HCT116 (cell line): ENCODE measurements at regions not wholly inside any gene's neighbourhood (a gene's known extent, or its start where the extent isn't known, plus 50 kb on each side); places are given as distances from the start of the nearest gene placed in this dataset.

Experiments used
- ATAC-seq: fragments of 200-7000 bp; cut with Tn5 transposase; 2 replicates; pipeline ENCODE4 v1.9.1; 2020; ENCODE audit warnings: mild to moderate bottlenecking, moderate library complexity
- BruUV-seq: library from RNA; stranded (reverse); fragments of 400-500 nt; replicated peaks from 2 replicates; lab custom pipeline; 2021; lab: Mats Ljungman, UMichigan
- CTCF ChIA-PET: fragments of 300-600 bp; sonication (Branson Sonifier 250); formaldehyde crosslinking; loops from one replicate; lab custom pipeline; 2021; ENCODE audit warnings: antibody characterized with exemption; lab: Charles Lee
- POLR2A ChIA-PET: fragments of 300-600, 350-600 bp; sonication (Branson Sonifier 250); formaldehyde crosslinking; loops from one replicate; lab custom pipeline; 2021; ENCODE audit warnings: antibody characterized with exemption; lab: Charles Lee
- RAD21 ChIA-PET, 2 experiments: fragments of 300-600 bp; sonication (Branson Sonifier 250); formaldehyde crosslinking; loops; one replicate each; lab custom pipeline; 2023; ENCODE audit warnings: low total read pairs in 2 of 2; ENCODE audit not compliant: uncharacterized antibody in 2 of 2, unreplicated experiment in 2 of 2, low non-redundant PET in 1 of 2; lab: Charles Lee
- DNase-seq: peaks from one replicate; pipeline ENCODE4 v3.0.0-alpha.2; 2010; ENCODE audit warnings: low read depth, low spot score
- H2AFZ ChIP-seq: fragments of 200-600 bp; shearing (Covaris generic), sonication (generic); 2 replicates; pipeline ENCODE4 v1.6.1; 2017; ENCODE audit warnings: low read depth, mixed run types, mixed read lengths, antibody characterized with exemption, low read length; ENCODE audit not compliant: poor library complexity, severe bottlenecking
- H3K27ac ChIP-seq: 2 replicates; pipeline ENCODE4 v1.5.1; 2012; ENCODE audit warnings: low read depth, low read length
- H3K27me3 ChIP-seq: fragments of 200-600 bp; sonication (generic); 2 replicates; pipeline ENCODE4 v1.6.1; 2016; ENCODE audit warnings: mixed run types, low read length, mixed read lengths; ENCODE audit not compliant: insufficient read depth
- H3K36me3 ChIP-seq, 2 experiments: fragments of 200-500 bp in 1 of 2; fragments of 200-600 bp in 1 of 2; sonication (Bioruptor generic) in 1 of 2; sonication (generic) in 1 of 2; 2 replicates each; pipeline versions ENCODE4 v1.5.1 to v1.6.1; 2014 to 2016; ENCODE audit warnings: low read length in 2 of 2, inconsistent platforms in 1 of 2, mixed read lengths in 1 of 2, mixed run types in 1 of 2; ENCODE audit not compliant: insufficient read depth in 2 of 2, control insufficient read depth in 1 of 2
- H3K4me1 ChIP-seq, 2 experiments: fragments of 200-600 bp in 1 of 2; sonication (generic) in 1 of 2; 2 replicates each; pipeline versions ENCODE4 v1.5.1 to v1.6.1; 2012 to 2017; ENCODE audit warnings: low read length in 2 of 2, inconsistent platforms in 1 of 2, mild to moderate bottlenecking in 1 of 2, mixed read lengths in 1 of 2, mixed run types in 1 of 2, moderate library complexity in 1 of 2; ENCODE audit not compliant: insufficient read depth in 2 of 2, control insufficient read depth in 1 of 2
- H3K4me2 ChIP-seq: fragments of 200-600 bp; sonication (generic); 2 replicates; pipeline ENCODE4 v1.6.1; 2017; ENCODE audit warnings: mixed run types, low read length, mixed read lengths
- H3K4me3 ChIP-seq, 2 experiments: fragments of 200-600 bp in 1 of 2; sonication (generic) in 1 of 2; replicated peaks in 1 of 2; 2 replicates each; pipeline ENCODE4 v1.5.1; 2011 to 2016; ENCODE audit warnings: low read length in 2 of 2, control low read depth in 1 of 2, low read depth in 1 of 2, mild to moderate bottlenecking in 1 of 2, mixed read lengths in 1 of 2, mixed run types in 1 of 2
- H3K79me2 ChIP-seq: fragments of 200-600 bp; sonication (generic); 2 replicates; pipeline ENCODE4 v1.6.1; 2017; ENCODE audit warnings: mild to moderate bottlenecking, mixed run types, low read length, moderate library complexity, mixed read lengths; ENCODE audit not compliant: insufficient read depth
- H3K9ac ChIP-seq: fragments of 200-600 bp; sonication (generic); 2 replicates; pipeline ENCODE4 v1.6.1; 2016; ENCODE audit warnings: low read length, mixed read lengths
- H3K9me2 ChIP-seq: fragments of 200-600 bp; sonication (generic), shearing (Covaris generic); 2 replicates; pipeline ENCODE4 v1.6.1; 2017; ENCODE audit warnings: mixed run types, mild to moderate bottlenecking, moderate library complexity; ENCODE audit not compliant: insufficient read depth
- H3K9me3 ChIP-seq, 2 experiments: fragments of 200-500 bp in 1 of 2; fragments of 200-600 bp in 1 of 2; sonication (Bioruptor generic) in 1 of 2; sonication (generic) in 1 of 2; 2 replicates each; pipeline ENCODE4 v1.6.1; 2014 to 2017; ENCODE audit warnings: low read length in 2 of 2, mixed read lengths in 2 of 2, inconsistent platforms in 1 of 2, low read depth in 1 of 2, mild to moderate bottlenecking in 1 of 2, mixed run types in 1 of 2, moderate library complexity in 1 of 2; ENCODE audit not compliant: control insufficient read depth in 1 of 2, insufficient read depth in 1 of 2
- H4K20me1 ChIP-seq: fragments of 200-600 bp; sonication (generic), shearing (Covaris generic); 2 replicates; pipeline ENCODE4 v1.6.1; 2017; ENCODE audit warnings: mixed run types, mild to moderate bottlenecking, moderate library complexity; ENCODE audit not compliant: insufficient read depth
- ATF3 ChIP-seq: IDR thresholded peaks from 2 replicates; pipeline ENCODE4 v1.6.1; 2012
- CBX3 ChIP-seq: IDR thresholded peaks from 2 replicates; pipeline ENCODE4 v1.6.1; 2012; ENCODE audit warnings: low read depth
- CEBPB ChIP-seq: IDR thresholded peaks from 2 replicates; pipeline ENCODE4 v1.6.1; 2012; ENCODE audit warnings: low read depth
- REST ChIP-seq: IDR thresholded peaks from 2 replicates; pipeline ENCODE4 v1.6.1; 2012; ENCODE audit warnings: low read depth
- SIN3A ChIP-seq: IDR thresholded peaks from 2 replicates; pipeline ENCODE4 v1.6.1; 2012; ENCODE audit warnings: low read depth
- SRF ChIP-seq: IDR thresholded peaks from 2 replicates; pipeline ENCODE4 v1.6.1; 2012; ENCODE audit warnings: low read depth
- YY1 ChIP-seq: IDR thresholded peaks from 2 replicates; pipeline ENCODE4 v1.6.1; 2011; ENCODE audit warnings: low read length, low read depth, moderate library complexity, mild to moderate bottlenecking; ENCODE audit not compliant: insufficient replicate concordance; ENCODE audit errors: extremely low read depth
- ZBTB33 ChIP-seq: IDR thresholded peaks from 2 replicates; pipeline ENCODE4 v1.6.1; 2011; ENCODE audit warnings: mild to moderate bottlenecking, low read length, moderate library complexity; ENCODE audit not compliant: insufficient replicate concordance; ENCODE audit errors: extremely low read depth
- intact Hi-C: fragments of 100-400 bp; cut with micrococcal nuclease; formaldehyde crosslinking; loops from 2 replicates; pipeline ENCODE4 v1.10.0; 2022
- TF ChIP-seq, protein P1 (sequence below): IDR thresholded peaks from 2 replicates; pipeline ENCODE4 v1.6.1; 2012

- BruUV-seq: no TSS peak
- ATAC-seq (no peak), DNase-seq (no peak)
- Histone ChIP-seq H3K9me3 (no peaks in the 10 kb centered on the region; a peak in 1 of 4 replicates), H3K4me3 (no peak overlapping the region), H3K27ac (no peak overlapping the region), H3K4me2 (no peak overlapping the region), H3K4me1 (no peaks in the 10 kb centered on the region), H4K20me1 (no peaks in the 10 kb centered on the region), H2AFZ (no peak overlapping the region), H3K27me3 (no peaks in the 10 kb centered on the region), H3K79me2 (no peaks in the 10 kb centered on the region), H3K9ac (no peak overlapping the region), H3K36me3 (no peaks in the 10 kb centered on the region)
- intact Hi-C loops: no loop called here
- ChIA-PET POLR2A (no interaction called here), CTCF (no interaction called here)
- TF ChIP-seq SIN3A (no peak), SRF (no peak), ZBTB33 (no peak), REST (no peak), CBX3 (no peak), YY1 (no peak), CEBPB (no peak), ATF3 (no peak)
- TF ChIP-seq, protein P1, sequence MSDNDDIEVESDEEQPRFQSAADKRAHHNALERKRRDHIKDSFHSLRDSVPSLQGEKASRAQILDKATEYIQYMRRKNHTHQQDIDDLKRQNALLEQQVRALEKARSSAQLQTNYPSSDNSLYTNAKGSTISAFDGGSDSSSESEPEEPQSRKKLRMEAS: no peak
- TF ChIP-seq, all 23 proteins: peak for 0
- no peaks in the 10 kb centered on the region for H3K9me2 ChIP-seq
- RAD21 ChIA-PET: no interaction called here
Measured at GRCh38 chr3:4008205-4008604, 209.0 kb downstream of the LRRN1 start.
